Thymus (tissue), 11 donors: ENCODE measurements at regions not wholly inside any gene's neighbourhood (a gene's known extent, or its start where the extent isn't known, plus 50 kb on each side); places are given as distances from the start of the nearest gene placed in this dataset.

Source experiments
- DNase-seq, 9 donors: peaks; one replicate each; pipeline ENCODE4 v3.0.0-alpha.2; 2013; ENCODE audit warnings: low spot score in 9 of 9, low read depth in 6 of 9, missing footprints in 1 of 9
- H3K27ac ChIP-seq, 2 donors: one replicate each; pipeline ENCODE4 v1.5.1; 2013; ENCODE audit warnings: control low read depth in 1 of 2, low read depth in 1 of 2, low read length in 1 of 2, mild to moderate bottlenecking in 1 of 2, moderate library complexity in 1 of 2
- H3K27me3 ChIP-seq, 2 donors: one replicate each; pipeline ENCODE4 v1.5.1; 2013; ENCODE audit warnings: low read length in 1 of 2; ENCODE audit not compliant: control insufficient read depth in 2 of 2, insufficient read depth in 1 of 2
- H3K36me3 ChIP-seq, 2 donors: one replicate each; pipeline ENCODE4 v1.5.1; 2013; ENCODE audit warnings: low read length in 1 of 2, mild to moderate bottlenecking in 1 of 2, moderate library complexity in 1 of 2; ENCODE audit not compliant: control insufficient read depth in 2 of 2, insufficient read depth in 2 of 2
- H3K4me1 ChIP-seq, 2 donors: one replicate each; pipeline ENCODE4 v1.5.1; 2013; ENCODE audit warnings: low read length in 2 of 2; ENCODE audit not compliant: control insufficient read depth in 2 of 2, insufficient read depth in 2 of 2
- H3K4me3 ChIP-seq, 2 donors: one replicate each; pipeline ENCODE4 v1.5.1; 2013; ENCODE audit warnings: low read length in 2 of 2, control low read depth in 1 of 2, mild to moderate bottlenecking in 1 of 2
- H3K9me3 ChIP-seq, 2 donors: one replicate each; pipeline ENCODE4 v1.5.1; 2013; ENCODE audit warnings: low read length in 1 of 2, mild to moderate bottlenecking in 1 of 2; ENCODE audit not compliant: control insufficient read depth in 2 of 2, insufficient read depth in 1 of 2
- WGBS: extraction: QIAGEN DNeasy Blood & Tissue Kit; methylation state at CpG from one replicate; pipeline ENCODE4 v1.1.7; 2013; 5-methylcytosine and 5-hydroxymethylcytosine counted together
- donor health status: healthy.

GRCh38 chr20:23165964-23166363 lies 79.8 kb upstream of the CD93 start:
- H3K27ac ChIP-seq, result no peak overlapping the region
- no peaks in the 10 kb centered on the region for H3K36me3 ChIP-seq
- no peak for DNase-seq
- H3K4me1 ChIP-seq, result peaks cover 13 to 14% of the 10 kb centered on the region in 2 donors
- no peak overlapping the region for H3K4me3 ChIP-seq
- no peaks in the 10 kb centered on the region for H3K27me3 ChIP-seq
- H3K9me3 ChIP-seq, result no peaks in the 10 kb centered on the region
- WGBS, result 98% methylated on average over 7 of the region's 7 CpGs

DNA sequence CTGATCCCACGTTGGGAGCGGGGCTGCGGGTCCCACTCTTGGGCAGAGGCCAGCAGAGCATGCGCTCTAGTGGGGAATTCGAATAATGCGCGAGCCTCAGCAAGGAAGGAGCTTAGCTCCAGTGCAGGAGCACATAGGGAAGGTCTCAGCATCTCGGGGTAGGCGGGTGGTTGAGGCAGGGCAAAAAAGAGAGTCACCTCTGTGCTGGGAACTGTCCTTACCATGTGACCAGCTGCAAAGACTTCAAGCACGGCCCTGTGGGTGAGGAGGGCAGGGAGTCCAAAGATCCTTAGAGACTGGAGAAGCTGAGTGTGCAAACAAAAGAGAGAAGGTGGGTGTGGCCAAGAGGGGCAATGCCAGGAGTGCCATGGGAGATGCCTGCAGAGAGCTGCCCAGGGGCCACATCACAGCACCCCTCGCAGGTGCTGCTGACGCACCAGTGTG lies 79.2 kb upstream of the CD93 start:
- Histone ChIP-seq H3K36me3 (no peaks in the 10 kb centered on the region), H3K4me3 (no peak overlapping the region), H3K9me3 (no peaks in the 10 kb centered on the region), H3K27ac (no peak overlapping the region), H3K27me3 (no peaks in the 10 kb centered on the region), H3K4me1 (peaks cover 17 to 21% of the 10 kb centered on the region in 2 donors)
- WGBS, result 89% methylated on average over 12 of the region's 12 CpGs
- no peak for DNase-seq

GRCh38 chr20:23164176-23164601 lies 78.1 kb upstream of the CD93 start:
- no peak for DNase-seq
- H3K27me3 ChIP-seq, result no peaks in the 10 kb centered on the region
- no peak overlapping the region for H3K27ac ChIP-seq
- H3K4me1 ChIP-seq, result peaks cover 23 to 29% of the 10 kb centered on the region in 2 donors
- no peak overlapping the region for H3K4me3 ChIP-seq
- no peaks in the 10 kb centered on the region for H3K9me3 ChIP-seq
- H3K36me3 ChIP-seq, result no peaks in the 10 kb centered on the region
- WGBS, result 96% methylated on average over 13 of the region's 13 CpGs

GRCh38 chr20:23163562-23163961 lies 77.4 kb upstream of the CD93 start:
- H3K4me1 ChIP-seq, result peaks cover 23 to 34% of the 10 kb centered on the region in 2 donors
- H3K27me3 ChIP-seq, result no peaks in the 10 kb centered on the region
- no peak for DNase-seq
- H3K27ac ChIP-seq, result no peak overlapping the region
- no peak overlapping the region for H3K4me3 ChIP-seq
- H3K9me3 ChIP-seq, result no peaks in the 10 kb centered on the region
- 98% methylated on average over 6 of the region's 6 CpGs for WGBS
- H3K36me3 ChIP-seq, result no peaks in the 10 kb centered on the region

GRCh38 chr20:23162887-23163286 lies 76.8 kb upstream of the CD93 start:
- 98% methylated on average over 5 of the region's 5 CpGs for WGBS
- H3K4me3 ChIP-seq, result no peak overlapping the region
- H3K9me3 ChIP-seq, result no peaks in the 10 kb centered on the region
- no peaks in the 10 kb centered on the region for H3K27me3 ChIP-seq
- no peaks in the 10 kb centered on the region for H3K36me3 ChIP-seq
- no peak overlapping the region for H3K27ac ChIP-seq
- no peak for DNase-seq
- peaks cover 23 to 35% of the 10 kb centered on the region in 2 donors for H3K4me1 ChIP-seq

DNA sequence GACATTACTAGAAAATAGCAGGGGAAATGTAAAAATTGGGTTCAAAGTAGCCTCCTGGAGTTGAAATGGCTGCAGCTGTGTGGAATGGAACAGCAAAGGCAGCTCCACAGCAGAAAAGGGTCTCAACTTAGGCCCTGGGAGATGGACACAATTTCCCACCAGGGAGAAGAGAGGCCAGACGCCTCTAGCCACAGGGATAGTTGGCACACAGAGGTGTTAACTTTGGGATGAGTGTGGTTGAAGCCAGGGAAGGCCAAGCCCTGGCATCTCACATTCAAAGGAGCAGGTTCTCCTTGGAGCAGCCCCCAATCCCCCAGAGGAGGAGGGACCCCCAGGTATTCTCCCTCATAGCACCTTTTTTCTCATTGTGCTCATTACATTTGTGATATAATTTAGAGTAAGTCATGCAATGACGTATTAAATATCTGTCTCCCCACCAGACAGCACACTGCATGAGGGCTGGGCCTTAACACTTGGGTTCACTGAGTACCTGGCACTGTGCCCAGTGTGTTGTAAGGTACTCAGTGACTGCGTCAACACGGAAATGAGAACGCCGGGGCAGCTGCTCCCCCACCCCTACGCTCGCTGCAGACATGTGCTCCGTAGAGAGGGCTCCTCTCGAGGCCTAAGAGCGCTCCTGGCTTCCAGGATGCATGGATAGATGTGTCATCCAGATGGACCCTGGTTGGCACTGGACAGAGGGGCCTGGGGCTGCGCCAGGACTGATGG lies 76.0 kb upstream of the CD93 start:
- Histone ChIP-seq H3K27me3 (no peaks in the 10 kb centered on the region), H3K36me3 (no peaks in the 10 kb centered on the region), H3K4me3 (no peak overlapping the region), H3K27ac (no peak overlapping the region), H3K9me3 (no peaks in the 10 kb centered on the region), H3K4me1 (peaks cover 23 to 35% of the 10 kb centered on the region in 2 donors)
- DNase-seq, result no peak
- 89% methylated on average over 12 of the region's 12 CpGs for whole genome bisulfite sequencing

GRCh38 chr20:23161244-23161891 lies 75.2 kb upstream of the CD93 start:
- peak in 1 of 9 donors; percentile 58 for DNase-seq
- Histone ChIP-seq H3K36me3 (no peaks in the 10 kb centered on the region), H3K27me3 (no peaks in the 10 kb centered on the region), H3K9me3 (no peaks in the 10 kb centered on the region), H3K4me1 (peaks cover 23 to 35% of the 10 kb centered on the region in 2 donors), H3K27ac (peak overlapping the region in 1 of 2 donors; percentile 72), H3K4me3 (no peak overlapping the region)
- WGBS, result 55% methylated on average over 18 of the region's 18 CpGs

DNA sequence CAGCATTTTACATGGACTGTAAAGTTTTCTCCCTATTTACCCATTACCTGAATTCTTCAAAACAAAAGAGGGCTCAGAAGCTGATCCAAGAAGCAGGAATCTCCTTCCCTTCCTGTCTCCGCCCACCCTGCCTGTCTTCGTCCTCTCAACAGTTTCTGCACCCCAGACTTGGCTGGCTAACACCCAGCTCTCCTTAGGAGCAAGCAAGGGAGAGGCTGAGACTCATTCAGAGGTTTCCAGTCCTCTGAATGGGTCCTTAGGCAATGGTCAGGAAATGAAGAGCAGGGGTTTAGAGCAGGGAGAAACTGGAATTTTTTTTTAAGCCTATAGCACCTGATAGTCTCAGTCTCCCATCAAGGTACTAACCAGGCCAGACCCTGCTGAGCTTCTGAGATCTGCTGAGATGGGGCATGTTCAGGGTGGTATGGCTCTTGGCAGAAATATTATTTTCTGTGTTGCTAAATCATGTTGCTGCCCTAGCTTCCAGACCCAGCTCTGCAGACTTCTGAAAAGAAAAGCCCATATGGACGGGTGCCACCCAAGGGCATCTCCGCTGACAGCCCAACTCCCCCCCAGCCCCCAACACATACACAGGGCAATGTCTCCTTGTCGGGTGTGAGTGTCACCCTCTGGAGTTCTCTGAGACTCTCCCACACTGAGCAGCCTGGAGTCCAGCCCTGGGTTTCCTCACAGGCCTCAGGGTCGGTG lies 74.6 kb upstream of the CD93 start:
- H3K4me1 ChIP-seq, result peaks cover 23 to 35% of the 10 kb centered on the region in 2 donors
- H3K4me3 ChIP-seq, result no peak overlapping the region
- H3K9me3 ChIP-seq, result no peaks in the 10 kb centered on the region
- 89% methylated on average over 6 of the region's 6 CpGs for WGBS
- H3K27ac ChIP-seq, result peak overlapping the region; percentile 33 to 72
- H3K27me3 ChIP-seq, result no peaks in the 10 kb centered on the region
- no peak for DNase-seq
- H3K36me3 ChIP-seq, result no peaks in the 10 kb centered on the region

DNA sequence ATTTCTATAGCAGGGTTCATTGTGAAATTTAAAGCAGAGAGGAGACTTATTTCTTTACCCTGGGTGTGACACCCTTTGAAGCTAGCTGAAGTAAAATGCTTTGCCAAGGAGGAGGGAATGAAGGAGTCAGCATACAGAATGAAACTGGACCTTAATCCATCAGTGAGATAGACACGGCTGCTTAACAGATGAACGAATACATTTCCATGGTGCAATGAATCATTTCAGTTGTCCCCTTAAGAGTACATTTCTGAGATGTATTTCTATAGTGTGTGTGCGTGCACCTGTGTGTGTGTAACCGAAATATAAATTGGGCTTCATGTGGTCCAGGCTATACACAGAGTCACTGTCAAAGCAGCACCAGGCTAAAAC lies 73.8 kb upstream of the CD93 start:
- DNase-seq, result peak in 2 of 9 donors; percentile 33 to 62
- H3K27ac ChIP-seq, result peak overlapping the region in 1 of 2 donors; percentile 72
- no peaks in the 10 kb centered on the region for H3K36me3 ChIP-seq
- no peak overlapping the region for H3K4me3 ChIP-seq
- no peaks in the 10 kb centered on the region for H3K27me3 ChIP-seq
- 29% methylated on average over 4 of the region's 4 CpGs for WGBS
- peaks cover 26 to 40% of the 10 kb centered on the region in 2 donors for H3K4me1 ChIP-seq
- no peaks in the 10 kb centered on the region for H3K9me3 ChIP-seq
